ENCODE measurements at regions not wholly inside any gene's neighbourhood (a gene's known extent, or its start where the extent isn't known, plus 50 kb on each side); places are given as distances from the start of the nearest gene placed in this dataset.

DNA sequence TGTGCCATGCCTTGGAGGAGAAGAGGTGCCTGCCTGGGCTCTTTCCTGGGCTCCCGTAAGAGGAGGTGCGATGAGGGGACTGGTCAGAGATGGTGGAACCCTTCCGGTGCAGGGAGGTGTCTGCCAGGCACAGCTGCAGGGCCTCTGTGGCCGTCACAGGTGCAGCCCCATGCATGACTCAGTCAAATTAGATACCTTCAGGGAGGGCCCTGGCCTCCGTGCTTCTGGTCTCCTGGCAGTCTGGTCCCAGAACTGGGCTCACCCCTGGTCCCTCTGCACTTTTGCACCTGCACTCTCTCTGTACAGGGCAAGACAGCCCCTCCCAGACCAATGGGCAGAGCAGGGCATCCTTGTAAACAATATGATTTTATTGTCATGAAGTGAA is 49.9 kb upstream of the LRPAP1 start:
- no peak for FAIRE-seq

More for the DNA sequence above, 49.9 kb upstream of the LRPAP1 start:
- Histone ChIP-seq H3K36me3 (ENCODE audit: control insufficient read depth, insufficient read depth, low read length) (no peaks in the 10 kb centered on the region), H3K4me3 (ENCODE audit: low read depth, low read length) (no peak overlapping the region), H3K27me3 (ENCODE audit: control insufficient read depth, insufficient read depth, low read length) (no peaks in the 10 kb centered on the region)
- TF ChIP-seq, protein P1, sequence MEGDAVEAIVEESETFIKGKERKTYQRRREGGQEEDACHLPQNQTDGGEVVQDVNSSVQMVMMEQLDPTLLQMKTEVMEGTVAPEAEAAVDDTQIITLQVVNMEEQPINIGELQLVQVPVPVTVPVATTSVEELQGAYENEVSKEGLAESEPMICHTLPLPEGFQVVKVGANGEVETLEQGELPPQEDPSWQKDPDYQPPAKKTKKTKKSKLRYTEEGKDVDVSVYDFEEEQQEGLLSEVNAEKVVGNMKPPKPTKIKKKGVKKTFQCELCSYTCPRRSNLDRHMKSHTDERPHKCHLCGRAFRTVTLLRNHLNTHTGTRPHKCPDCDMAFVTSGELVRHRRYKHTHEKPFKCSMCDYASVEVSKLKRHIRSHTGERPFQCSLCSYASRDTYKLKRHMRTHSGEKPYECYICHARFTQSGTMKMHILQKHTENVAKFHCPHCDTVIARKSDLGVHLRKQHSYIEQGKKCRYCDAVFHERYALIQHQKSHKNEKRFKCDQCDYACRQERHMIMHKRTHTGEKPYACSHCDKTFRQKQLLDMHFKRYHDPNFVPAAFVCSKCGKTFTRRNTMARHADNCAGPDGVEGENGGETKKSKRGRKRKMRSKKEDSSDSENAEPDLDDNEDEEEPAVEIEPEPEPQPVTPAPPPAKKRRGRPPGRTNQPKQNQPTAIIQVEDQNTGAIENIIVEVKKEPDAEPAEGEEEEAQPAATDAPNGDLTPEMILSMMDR (IDR thresholded peaks at IDR 0.05; ENCODE audit: insufficient read depth, low read length, severe bottlenecking) = no peak
- no peak for DNase-seq (ENCODE audit: low read depth)

All from bronchial epithelial cell (primary cell).